GF-D8 (cell line): ENCODE measurements at regions not wholly inside any gene's neighbourhood (a gene's known extent, or its start where the extent isn't known, plus 50 kb on each side); places are given as distances from the start of the nearest gene placed in this dataset.
"Not testable (repeated sequence)": the region's sequence is repeated elsewhere in the genome, so short reads cannot be mapped to it uniquely, and the experiment has no call there.

Experiments used
- DNase-seq: peaks from one replicate; lab custom pipeline; 2025; lab: John Stamatoyannopoulos, UW

- no peak for DNase-seq
Measured at GRCh38 chr17:70323269-70323668, 153.9 kb downstream of the KCNJ2 start.

- DNase-seq = no peak
Measured at GRCh38 chr17:70324031-70324430, 154.7 kb downstream of the KCNJ2 start.

DNA sequence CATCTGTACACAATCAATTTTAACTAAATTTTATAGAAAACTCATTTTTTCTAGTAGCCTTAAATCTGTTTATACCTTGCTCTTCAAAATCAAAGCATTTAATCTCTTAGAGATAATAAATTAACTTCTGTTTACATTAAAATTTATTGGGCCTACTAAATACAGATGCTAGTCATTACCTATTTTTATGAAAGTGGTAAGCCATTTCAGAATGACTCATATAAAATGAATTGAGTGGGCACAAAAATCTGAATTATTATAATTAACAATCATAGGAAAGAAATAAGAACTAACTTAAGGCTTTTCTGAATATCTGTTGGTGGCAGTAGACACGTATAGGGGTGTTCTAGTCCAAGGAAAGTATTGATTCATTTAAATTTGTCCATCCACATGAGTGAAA, 157.9 kb downstream of the KCNJ2 start:
- DNase-seq = no peak

DNA sequence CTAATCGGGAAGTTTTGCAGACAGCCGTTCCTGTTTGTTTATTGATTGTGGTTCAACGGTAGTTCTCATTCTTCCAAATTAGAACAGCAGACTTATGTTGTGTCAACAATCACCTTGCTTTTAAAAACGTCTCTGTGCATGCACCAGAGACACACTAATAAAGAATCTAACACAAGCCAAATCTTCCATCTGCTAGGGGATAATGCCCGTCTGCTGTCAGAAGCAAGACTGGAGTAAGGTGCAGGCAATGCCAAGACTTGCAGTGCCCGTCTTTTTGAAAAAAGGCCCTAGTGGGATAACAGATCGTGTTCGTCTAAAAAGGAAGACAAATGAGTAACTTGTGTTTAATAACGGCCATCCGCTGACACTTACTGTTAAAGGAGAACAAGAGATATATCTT, 158.4 kb downstream of the KCNJ2 start:
- no peak for DNase-seq

GRCh38 chr17:70329721-70330120, 160.4 kb downstream of the KCNJ2 start:
- DNase-seq = no peak

- not testable (repeated sequence) for DNase-seq
Measured at GRCh38 chr17:70331066-70331465, 161.7 kb downstream of the KCNJ2 start.

GRCh38 chr17:70332356-70333210, 163.3 kb downstream of the KCNJ2 start:
- no peak for DNase-seq

GRCh38 chr17:70336411-70336810, 167.1 kb downstream of the KCNJ2 start:
- DNase-seq = no peak

GRCh38 chr17:70338946-70339354, 169.6 kb downstream of the KCNJ2 start:
- DNase-seq = no peak

DNA sequence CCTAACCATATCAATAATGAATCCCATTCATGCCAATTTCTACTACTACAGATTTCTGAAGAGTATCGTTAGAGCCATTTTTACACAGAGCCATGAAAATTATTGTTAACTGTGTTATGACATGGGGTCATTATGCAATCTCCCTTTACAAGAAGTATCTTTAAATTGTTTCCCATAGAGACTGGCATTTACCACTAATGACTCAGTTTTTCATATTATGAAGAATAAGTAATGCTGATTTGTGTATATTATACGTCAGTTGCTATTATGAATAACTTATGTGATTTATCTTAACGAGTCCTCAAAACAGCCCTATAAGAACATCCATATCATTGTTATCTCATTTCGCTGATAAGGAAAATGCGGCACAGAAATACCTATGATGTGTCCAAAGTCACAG, 173.8 kb downstream of the KCNJ2 start:
- DNase-seq = no peak

DNA sequence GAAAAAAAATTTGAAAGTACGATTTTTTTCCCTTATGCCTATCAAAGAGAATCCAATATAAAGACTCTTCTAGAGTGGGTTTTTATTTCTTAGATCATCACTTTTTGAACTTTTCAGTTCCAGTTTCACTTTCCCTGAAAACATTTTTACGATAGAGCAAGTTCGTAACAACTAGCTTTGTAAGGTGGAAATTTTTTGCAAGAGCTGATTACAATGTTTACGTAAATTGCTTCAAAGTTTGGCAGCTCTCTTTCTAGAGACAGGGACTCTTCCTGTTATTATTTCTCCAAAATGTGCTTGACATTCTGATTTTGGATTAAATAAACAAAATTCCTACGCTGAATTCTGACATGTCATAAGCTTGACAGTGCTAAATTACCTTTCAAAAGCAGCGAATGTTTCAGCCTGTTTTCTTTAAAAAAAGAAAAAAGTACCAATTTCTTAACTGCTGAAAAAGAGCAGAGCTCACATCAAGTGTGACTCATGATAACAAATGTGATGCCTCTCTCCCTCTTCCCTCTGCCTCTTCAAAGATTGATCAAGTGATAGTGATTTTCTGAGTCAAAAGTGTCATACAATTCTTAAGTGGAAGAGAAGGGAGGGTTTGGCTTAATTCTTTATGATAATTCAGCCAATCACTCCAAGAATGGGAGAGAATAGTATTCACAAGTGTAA, 175.2 kb downstream of the KCNJ2 start:
- no peak for DNase-seq

- no peak for DNase-seq
Measured at GRCh38 chr17:70345061-70345460, 175.7 kb downstream of the KCNJ2 start.

DNA sequence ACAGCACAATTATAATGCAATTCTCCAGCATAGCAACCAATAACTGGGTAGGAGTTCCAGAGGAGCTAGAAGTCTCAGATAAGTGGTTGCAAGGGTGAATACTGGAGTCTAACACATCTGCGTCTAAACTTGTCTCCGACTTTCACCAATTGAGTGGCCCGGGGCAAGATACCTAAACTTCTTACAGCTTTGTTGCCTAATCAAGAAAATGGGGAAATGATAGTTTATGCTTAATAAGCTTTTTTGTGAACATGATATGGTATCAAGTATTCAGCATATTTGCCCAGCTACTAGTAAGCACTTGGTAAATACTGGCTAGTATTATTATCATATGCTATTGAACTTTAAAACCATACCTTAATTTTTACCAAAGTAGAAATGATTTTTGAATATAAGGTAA, 183.5 kb downstream of the KCNJ2 start:
- no peak for DNase-seq

DNA sequence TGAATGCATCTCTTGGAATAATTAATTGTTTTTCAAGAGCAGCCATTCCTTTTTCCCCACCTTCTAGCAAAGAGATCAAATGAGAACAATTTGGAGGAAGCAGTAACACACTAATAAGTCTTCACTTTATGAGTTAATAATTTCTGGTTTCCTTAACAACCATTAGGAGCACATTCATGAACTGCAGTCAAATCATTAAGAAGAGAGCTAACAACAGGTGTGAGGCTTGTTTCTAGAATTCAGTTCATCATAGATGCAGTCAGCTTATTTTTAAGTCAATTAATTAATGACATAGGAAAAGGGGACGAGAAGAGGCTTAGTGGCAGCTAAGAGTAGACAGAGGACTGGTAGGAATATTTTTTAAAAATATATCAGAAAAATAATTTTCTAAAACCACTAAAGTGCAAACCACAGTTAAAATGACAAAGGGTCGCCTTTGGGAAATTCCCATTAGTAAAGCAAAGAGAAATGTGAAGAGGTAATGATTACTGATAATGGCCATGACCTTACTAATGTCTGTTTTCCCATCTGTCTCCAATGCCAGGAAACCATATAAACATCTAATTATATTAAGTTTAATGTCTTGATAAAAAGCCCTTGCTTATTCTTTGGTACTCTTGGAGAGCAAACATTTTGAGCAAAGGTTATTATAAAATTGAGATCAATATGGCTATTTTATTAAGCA, 184.2 kb downstream of the KCNJ2 start:
- no peak for DNase-seq

GRCh38 chr17:70355185-70355584, 185.9 kb downstream of the KCNJ2 start:
- DNase-seq = no peak

DNA sequence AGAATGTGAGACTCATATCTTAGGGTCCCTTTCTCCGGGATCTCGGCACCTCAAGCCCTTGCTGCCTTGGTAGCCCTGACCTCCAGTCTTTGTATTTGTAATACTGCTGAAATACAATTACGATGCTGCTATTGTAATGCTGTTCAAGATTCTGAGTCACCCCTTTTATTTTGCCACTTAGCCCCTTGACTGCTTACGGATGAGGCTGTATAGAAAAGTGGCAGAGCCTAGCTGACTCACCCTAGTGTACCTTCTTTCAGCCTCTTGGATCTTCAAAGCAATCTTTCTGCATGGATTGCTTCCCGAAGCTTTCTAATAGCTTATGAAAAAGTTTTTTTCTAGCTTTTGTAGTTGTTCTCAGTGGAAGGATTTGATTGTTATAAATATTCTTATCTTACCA, 187.9 kb downstream of the KCNJ2 start:
- no peak for DNase-seq

GRCh38 chr17:70365091-70365583, 195.8 kb downstream of the KCNJ2 start:
- no peak for DNase-seq

DNA sequence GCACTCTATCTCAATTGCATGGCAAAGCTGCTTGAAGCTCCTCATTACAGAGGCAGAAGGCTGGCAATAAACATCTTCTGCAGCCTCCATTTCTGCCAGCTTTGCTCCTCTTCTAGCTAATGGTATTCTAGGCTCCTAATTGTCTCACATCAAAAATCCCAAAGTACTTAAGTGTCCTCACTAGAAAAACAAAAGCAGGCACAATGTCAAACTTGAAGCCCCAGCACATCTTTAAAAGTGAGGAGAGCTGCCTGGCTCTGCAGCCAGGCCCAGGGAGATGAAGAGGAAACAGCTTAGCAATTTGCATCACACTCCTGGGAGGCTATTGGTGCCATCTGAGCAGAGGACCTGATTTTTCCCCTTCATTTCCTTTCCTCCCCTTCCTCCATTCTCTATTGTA, 197.1 kb downstream of the KCNJ2 start:
- no peak for DNase-seq

DNA sequence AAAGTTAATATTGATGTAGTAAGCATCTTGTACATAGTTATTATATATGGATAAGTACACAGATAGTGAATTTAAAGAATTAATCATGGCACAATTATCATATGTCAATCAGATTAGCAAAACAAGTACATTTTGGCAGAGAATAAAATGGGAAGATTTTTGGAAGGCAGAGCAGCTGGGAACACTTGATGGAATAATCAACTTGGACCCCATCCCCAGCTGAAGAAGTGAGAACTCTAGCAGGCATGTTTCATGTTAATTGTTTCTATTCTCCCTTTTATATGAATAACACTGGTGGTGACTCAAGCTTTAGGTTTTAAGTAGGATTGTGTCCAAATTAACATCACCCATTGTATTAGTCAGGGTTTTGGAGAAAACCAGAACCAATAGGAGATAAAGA, 198.7 kb downstream of the KCNJ2 start:
- DNase-seq = no peak

DNA sequence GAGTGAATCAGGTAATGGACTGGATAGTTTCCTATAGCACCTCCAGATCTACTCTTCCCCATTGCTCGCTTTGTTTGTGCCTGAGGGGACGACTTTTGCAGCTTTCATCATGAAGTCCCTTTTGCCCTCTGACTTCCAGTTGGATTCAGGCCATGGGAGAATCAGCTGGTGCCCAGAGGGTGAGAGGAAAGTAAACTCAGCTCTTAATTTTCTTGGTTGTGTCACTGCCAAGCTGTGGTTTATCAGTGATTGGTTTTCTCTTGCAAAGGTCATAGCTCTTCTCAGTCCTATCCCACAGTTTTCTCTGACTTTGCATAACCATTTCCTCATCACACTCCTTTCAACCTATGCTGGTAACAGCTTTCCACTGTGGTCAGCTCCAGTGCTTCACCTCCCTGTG, 200.1 kb downstream of the KCNJ2 start:
- no peak for DNase-seq

DNA sequence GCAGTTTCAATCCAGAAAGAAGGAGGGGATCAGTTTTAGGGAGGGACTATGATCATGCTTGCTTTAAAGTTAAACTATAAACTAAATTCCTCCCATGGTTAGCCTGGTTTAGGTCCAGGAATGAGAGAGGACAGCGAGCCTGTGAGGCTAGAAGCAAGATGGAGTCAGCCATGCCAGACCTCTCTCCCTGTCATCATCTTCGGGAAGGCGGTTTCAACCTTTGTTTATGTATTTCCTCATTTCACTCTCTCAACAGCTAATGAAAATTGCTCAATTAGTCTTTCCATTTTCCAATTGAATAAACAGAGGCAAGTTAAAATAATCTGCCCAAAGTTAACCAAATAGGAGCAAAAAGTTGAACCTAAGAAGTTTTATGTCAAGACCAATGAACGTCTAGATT, 201.5 kb downstream of the KCNJ2 start:
- DNase-seq = no peak

DNA sequence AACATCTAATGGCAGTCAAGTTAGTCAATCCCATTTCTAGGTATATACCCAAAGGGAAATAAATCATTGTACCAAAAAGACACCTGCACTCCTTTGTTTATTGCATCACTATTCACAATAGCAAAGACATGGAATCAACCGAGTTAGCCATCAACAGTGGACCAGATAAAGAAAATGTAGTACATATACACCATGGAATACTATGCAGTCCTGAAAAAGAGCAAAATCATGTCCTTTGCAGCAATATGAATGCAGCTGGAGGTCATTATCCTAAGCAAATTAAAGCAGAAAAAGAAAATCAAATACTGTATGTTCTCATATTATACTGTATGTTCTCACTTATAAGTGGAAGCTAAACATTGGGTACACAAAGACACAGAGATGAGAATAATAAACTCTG, 204.0 kb downstream of the KCNJ2 start:
- DNase-seq = no peak

- DNase-seq = no peak
Measured at GRCh38 chr17:70374496-70374895, 205.2 kb downstream of the KCNJ2 start.
